NCI-H69 (cell line): ENCODE measurements at regions not wholly inside any gene's neighbourhood (a gene's known extent, or its start where the extent isn't known, plus 50 kb on each side); places are given as distances from the start of the nearest gene placed in this dataset.

ENCODE experiments used
- DNase-seq: peaks from one replicate; lab custom pipeline; 2025; lab: John Stamatoyannopoulos, UW

DNA sequence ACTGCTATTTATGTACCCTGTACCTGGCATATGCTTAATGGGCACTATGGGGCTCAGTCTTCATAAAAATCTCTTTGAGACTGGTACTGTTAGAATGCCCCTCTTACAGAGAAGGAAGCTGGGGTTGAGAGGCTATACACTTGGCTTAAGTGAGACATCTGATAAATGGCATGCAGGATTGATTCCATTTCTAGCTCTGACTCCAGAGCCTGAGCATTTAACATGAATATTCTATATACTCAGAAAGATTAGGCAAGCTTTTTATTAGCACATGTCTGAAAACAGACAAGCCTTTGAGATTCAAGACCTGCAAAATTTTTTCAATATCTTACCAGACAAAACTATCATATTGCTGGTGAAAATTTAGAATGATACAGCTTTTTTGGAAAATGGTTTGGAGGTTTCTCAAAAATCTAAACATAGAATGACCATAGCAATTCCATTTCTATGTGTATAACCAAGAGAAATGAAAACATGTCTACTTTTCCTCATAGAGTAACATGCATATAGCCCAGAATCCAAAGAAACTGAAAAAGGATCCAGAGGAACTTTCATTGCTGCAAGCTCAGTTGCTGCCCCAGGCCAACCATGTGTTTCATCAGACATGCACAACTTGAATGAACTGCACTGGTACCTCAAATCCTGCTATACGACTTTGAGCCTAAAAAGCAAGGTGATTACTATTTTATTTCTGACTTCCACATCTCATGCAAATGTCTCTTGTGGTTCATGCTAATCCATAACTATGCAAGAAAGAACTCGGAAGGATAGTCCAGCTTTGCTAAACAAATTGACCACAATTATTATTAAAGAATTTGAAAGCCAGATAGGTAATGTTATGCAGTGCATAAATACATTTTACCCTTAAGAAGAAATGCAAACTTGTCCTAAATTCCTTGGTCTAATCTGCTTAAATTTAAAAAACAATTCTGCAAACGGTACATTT lies 389.0 kb upstream of the GRIA1 start:
- DNase-seq: no peak

- no peak for DNase-seq
Observed at GRCh38 chr5:153116916-153117315, 373.6 kb upstream of the GRIA1 start.

DNA sequence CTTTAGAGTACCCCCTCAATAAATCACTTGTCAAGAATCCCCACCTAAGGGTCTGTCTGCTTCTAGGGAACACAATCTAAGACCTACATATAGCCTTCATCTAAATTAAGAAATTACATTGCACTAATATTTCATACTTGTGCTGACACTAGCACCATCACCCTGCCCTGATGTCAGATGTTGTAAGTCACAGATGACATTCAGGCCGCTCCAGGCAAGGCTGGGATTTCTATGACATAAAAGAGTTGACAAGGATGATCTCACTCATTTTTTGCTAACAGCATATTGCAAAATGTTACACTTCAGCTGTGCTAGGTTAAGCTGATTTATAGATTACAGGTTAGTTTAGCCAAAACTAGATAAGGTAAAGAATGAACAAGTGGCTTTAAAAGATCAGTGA lies 372.5 kb upstream of the GRIA1 start:
- DNase-seq: no peak

DNA sequence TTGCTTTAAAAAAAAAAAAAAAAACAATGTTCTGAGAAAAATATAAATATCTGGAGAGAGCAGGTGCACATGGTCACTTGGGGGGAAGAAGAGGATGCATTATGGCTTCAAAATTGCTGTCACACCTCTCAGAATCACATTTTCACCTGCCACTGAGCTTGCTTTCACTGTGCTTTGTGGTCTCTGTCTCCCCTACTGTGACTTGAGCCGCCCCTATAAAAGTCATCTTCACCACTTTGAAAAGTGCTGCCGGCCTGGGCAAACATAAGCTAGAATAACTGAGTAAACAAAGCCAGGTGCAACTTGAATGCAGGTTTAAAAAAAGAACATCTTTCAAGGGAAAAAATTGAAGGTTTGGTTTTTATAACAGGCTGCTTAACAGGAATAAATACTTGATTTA lies 368.1 kb upstream of the GRIA1 start:
- DNase-seq: peak; percentile 99

DNA sequence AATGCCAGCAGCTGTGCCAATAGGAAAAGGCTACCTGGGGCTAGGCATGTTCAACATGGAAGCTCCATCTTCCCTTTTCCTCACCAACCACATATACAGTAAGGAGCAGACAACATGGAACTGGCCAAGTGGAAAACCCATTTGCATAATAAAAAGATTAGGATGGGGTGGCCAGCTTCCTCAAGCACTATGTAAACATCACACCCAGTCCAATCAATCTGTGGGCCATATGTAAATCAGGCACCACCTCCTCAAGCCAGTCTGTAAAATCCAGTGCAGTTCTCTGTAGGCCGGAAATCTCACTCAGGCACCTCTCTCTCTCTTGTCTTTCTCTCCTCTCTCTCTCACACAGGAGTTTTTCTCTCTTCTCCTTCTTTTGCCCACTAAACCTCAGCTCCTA lies 360.2 kb upstream of the GRIA1 start:
- peak; percentile 90 for DNase-seq

- DNase-seq: no peak
Observed at GRCh38 chr5:153135411-153135810, 355.1 kb upstream of the GRIA1 start.

- DNase-seq: peak; percentile 57
Observed at GRCh38 chr5:153136910-153137614, 353.4 kb upstream of the GRIA1 start.

GRCh38 chr5:153147891-153148623 lies 342.4 kb upstream of the GRIA1 start:
- DNase-seq: peak; percentile 97

- DNase-seq: no peak
Observed at GRCh38 chr5:153148624-153148976, 341.9 kb upstream of the GRIA1 start.

GRCh38 chr5:153151558-153151957 lies 338.9 kb upstream of the GRIA1 start:
- DNase-seq: no peak

DNA sequence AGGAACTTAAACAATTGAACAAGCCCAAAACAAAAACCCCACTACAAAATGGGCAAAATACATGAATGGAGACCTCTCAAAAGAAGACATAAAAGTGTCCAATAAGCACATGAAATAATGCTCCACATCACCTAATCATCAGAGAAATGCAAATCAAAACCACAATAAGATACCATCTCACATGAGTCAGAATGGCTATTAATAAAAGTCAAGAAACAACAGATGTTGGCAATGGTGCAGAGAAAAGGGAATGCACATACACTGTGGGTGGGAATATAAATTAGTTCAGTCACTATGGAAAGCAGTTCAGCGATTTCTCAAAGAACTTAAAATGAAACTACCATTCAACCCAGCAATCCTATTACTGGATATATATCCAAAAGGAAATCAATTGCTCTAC lies 337.4 kb upstream of the GRIA1 start:
- DNase-seq: peak; percentile 78

DNA sequence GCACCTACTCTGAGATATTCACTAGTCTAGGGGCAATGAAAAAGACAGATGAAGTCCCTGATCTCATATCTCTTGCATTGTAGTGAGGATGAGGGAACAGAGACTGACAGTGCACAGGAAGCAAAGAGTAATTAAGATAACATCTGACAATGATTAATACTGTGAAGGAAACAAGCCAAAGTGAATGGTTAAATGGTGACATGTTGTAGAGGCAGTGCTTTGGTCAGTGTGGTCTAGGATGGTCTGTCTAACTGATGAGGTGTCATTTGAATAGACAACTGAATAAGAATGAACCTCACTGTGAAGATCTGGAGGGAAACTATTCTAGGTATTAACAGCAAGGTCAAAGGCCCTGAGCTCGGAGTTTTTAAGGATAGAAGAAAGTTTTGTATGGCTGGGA lies 333.3 kb upstream of the GRIA1 start:
- no peak for DNase-seq

- peak; percentile 87 for DNase-seq
Observed at GRCh38 chr5:153158608-153159007, 331.9 kb upstream of the GRIA1 start.

DNA sequence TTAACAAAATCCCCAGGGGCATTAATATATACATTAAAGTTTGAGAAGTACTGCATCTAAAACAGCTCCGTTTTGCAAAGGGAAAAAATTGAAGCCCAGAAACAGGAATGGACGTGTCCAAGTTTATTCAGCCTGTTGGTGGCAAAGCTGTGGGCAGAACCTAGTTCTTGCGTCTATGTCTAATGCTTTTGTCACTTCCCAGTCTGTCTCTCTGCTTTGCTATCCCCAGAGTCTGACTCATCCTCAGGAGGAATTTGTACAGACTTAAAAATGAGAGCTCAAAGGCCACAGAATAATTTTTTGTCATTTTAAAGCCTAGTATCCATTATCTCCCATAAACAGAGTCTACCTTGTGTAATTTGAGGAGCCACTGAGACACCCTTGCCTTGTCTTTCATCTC lies 330.9 kb upstream of the GRIA1 start:
- peak; percentile 75 for DNase-seq

DNA sequence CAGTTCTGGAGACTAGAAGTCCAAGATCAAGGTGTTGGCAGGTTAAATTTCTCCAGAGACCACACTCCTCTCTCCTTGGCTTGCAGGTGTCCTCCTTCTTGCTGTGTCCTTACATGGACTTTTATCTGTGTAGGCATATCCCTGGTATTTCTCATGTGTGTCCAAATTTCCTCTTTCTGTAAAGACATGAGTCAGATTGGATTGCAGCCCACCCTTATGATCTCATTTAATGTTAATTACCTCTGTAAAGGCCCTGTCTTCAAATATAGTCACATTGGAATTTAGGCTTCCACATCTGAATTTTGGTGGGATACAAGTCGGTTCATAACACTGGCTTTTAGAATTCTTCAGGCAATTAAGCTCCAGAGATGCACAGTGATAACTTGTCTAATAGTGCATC lies 322.2 kb upstream of the GRIA1 start:
- DNase-seq: no peak

- DNase-seq: no peak
Observed at GRCh38 chr5:153187503-153187902, 303.0 kb upstream of the GRIA1 start.

GRCh38 chr5:153206361-153206760 lies 284.1 kb upstream of the GRIA1 start:
- DNase-seq: no peak

GRCh38 chr5:153209016-153209415 lies 281.5 kb upstream of the GRIA1 start:
- no peak for DNase-seq

- DNase-seq: no peak
Observed at GRCh38 chr5:153209687-153210086, 280.8 kb upstream of the GRIA1 start.

DNA sequence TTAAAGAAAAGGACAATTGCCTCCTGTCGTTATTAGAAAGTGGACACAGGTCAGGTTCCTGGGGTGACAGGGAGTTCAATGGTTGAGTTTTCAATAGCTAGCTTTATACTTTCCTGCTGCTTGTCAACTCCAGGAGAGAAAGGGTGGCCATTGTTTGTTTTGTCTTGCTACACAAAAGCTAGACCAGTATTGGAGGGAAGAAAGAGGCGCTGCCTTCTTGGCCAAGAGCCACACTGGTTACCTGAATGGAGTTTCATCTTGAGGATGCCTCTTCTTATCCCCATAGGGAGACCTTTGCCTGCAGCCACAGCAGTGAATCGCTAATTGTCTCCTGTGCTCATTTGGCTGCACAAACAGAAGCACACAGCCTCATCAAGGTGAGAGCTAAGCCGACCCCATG lies 279.4 kb upstream of the GRIA1 start:
- DNase-seq: peak; percentile 99

GRCh38 chr5:153212471-153212870 lies 278.0 kb upstream of the GRIA1 start:
- peak; percentile 13 for DNase-seq

DNA sequence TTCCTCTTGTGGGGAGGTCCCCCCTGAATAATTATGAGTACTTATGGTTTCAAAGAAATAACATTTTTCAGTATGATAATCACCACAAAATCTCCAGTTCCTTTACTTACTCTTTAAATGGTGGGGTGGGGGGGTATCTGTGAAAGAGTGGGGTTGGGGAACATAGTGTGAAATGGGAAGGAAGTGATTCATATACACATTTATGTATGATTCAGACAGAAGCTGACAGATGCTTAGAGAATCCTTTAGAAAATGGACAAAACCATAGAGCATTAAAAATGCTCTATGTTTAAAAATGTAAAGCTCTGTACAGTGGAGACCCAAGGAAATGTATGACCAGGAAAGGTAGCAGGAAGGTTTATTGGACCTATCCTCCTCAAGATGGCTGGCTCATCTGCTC lies 267.5 kb upstream of the GRIA1 start:
- no peak for DNase-seq

- DNase-seq: no peak
Observed at GRCh38 chr5:153223376-153223775, 267.1 kb upstream of the GRIA1 start.
